ENCODE measurements at regions not wholly inside any gene's neighbourhood (a gene's known extent, or its start where the extent isn't known, plus 50 kb on each side); places are given as distances from the start of the nearest gene placed in this dataset.

- TF ChIP-seq GATA2 (IDR thresholded peaks at IDR 0.05; ENCODE audit: low read depth, low read length) (no peak), GATA3 (IDR thresholded peaks at IDR 0.05; ENCODE audit: low read depth, low read length) (no peak)
Measured at GRCh38 chr21:35344582-35344981, 295.5 kb upstream of the RUNX1 start.

Data from SH-SY5Y (cell line).